Chondrocyte (in vitro differentiated cells): ENCODE measurements at regions not wholly inside any gene's neighbourhood (a gene's known extent, or its start where the extent isn't known, plus 50 kb on each side); places are given as distances from the start of the nearest gene placed in this dataset.

ENCODE experiments used
- DNase-seq: peaks from one replicate; pipeline ENCODE4 v3.0.0; 2021; ENCODE audit warnings: mixed read lengths, low spot score
- H3K27ac Mint-ChIP-seq: one replicate; pipeline ENCODE4 v1.8.0; 2021; ENCODE audit warnings: mild to moderate bottlenecking, moderate library complexity, mixed read lengths; ENCODE audit not compliant: unreplicated experiment
- H3K27me3 Mint-ChIP-seq: 2 replicates; pipeline ENCODE4 v1.8.0; 2021; ENCODE audit warnings: low read depth, mixed read lengths
- H3K36me3 Mint-ChIP-seq: 2 replicates; pipeline ENCODE4 v1.8.0; 2021; ENCODE audit warnings: low read depth, mixed read lengths
- H3K4me1 Mint-ChIP-seq: 2 replicates; pipeline ENCODE4 v1.8.0; 2021; ENCODE audit warnings: low read depth, mild to moderate bottlenecking, mixed read lengths
- H3K4me3 Mint-ChIP-seq: one replicate; pipeline ENCODE4 v1.8.0; 2021; ENCODE audit warnings: mild to moderate bottlenecking, moderate library complexity, mixed read lengths; ENCODE audit not compliant: unreplicated experiment
- H3K9me3 Mint-ChIP-seq: 2 replicates; pipeline ENCODE4 v1.8.0; 2021; ENCODE audit warnings: low read depth, mixed read lengths
- TF ChIP-seq, protein P1 (sequence below): fragments of 200-600 bp; sonication (generic); IDR thresholded peaks from 2 replicates; pipeline ENCODE4 v1.5.0; 2021; ENCODE audit warnings: antibody characterized with exemption, mild to moderate bottlenecking, moderate library complexity

DNA sequence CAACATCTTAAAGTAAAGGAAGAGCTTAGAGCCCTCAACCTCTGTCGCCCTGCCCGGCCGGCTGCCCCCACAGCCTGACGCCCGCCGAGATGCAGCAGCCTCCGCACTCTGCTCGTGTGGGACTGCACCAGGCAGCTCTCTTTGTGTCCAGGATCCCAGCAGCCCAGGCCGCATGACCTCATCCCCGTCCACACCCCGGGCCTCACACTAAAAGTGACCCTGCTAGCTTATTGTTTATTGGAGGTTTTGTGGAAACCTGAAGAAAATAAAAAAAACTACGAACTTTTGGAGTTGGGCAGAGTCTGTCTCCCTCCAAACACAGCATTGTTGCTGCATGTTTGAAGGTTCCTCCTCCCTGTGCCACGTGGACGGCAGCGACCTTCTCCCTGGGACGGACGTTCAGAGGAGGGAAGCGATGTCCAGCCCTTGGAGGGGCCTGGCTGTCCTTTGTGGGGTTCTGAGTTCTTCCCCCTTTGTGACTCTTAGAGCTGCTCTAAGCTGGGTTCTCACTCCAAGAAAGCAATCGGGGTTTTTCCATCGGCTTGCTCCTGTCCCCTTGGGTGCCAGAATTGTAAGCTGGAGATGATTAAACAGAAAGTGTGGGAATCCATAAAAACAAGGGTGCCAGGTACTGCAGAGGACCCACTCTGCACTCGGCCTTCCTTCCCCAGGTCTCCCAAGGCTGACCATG lies 103.5 kb upstream of the COL5A1 start:
- peak; percentile 59 for DNase-seq
- H3K27me3 Mint-ChIP-seq, result no peaks in the 10 kb centered on the region
- no peaks in the 10 kb centered on the region for H3K36me3 Mint-ChIP-seq
- TF ChIP-seq, protein P1, sequence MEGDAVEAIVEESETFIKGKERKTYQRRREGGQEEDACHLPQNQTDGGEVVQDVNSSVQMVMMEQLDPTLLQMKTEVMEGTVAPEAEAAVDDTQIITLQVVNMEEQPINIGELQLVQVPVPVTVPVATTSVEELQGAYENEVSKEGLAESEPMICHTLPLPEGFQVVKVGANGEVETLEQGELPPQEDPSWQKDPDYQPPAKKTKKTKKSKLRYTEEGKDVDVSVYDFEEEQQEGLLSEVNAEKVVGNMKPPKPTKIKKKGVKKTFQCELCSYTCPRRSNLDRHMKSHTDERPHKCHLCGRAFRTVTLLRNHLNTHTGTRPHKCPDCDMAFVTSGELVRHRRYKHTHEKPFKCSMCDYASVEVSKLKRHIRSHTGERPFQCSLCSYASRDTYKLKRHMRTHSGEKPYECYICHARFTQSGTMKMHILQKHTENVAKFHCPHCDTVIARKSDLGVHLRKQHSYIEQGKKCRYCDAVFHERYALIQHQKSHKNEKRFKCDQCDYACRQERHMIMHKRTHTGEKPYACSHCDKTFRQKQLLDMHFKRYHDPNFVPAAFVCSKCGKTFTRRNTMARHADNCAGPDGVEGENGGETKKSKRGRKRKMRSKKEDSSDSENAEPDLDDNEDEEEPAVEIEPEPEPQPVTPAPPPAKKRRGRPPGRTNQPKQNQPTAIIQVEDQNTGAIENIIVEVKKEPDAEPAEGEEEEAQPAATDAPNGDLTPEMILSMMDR, result no peak
- H3K4me3 Mint-ChIP-seq, result no peak overlapping the region
- no peak overlapping the region for H3K27ac Mint-ChIP-seq
- no peaks in the 10 kb centered on the region for H3K9me3 Mint-ChIP-seq
- H3K4me1 Mint-ChIP-seq, result peaks cover 35% of the 10 kb centered on the region

DNA sequence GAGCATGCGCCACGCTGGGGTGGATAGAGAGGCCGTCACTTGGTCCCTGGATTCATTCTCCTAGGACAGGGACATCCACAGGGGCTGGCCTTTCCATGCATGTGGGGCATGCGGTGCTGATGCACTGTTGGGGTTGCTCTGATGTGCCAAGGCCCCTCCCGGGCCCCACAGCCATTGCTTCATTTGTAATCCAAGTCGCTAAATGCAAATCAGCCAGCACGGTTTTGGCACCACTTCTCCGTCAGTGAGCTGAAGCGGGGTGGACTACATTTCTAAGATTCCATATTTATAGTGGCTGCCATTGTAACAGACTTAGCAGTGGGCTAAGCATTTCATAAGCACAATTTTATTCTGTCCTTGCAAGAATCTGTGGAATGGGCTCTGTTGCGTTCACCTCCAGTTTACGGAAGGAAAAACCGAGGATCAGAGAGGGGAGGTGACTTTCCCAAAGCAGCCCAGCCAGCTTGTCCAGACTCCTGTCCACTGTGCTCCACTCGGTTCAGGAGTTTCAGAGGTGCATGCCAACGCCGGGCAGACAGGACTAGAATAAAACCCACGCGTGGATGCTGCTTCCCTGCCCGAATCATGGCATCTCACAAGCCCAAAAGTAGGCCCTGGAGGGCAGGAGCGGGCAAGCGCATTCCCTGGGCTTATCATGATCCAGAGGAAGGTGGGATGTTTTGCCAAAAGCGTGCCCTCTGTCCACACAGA lies 102.6 kb upstream of the COL5A1 start:
- TF ChIP-seq, protein P1, result no peak
- Mint-ChIP-seq H3K27ac (no peak overlapping the region), H3K36me3 (no peaks in the 10 kb centered on the region), H3K9me3 (no peaks in the 10 kb centered on the region), H3K4me3 (no peak overlapping the region), H3K4me1 (peaks cover 40% of the 10 kb centered on the region), H3K27me3 (no peaks in the 10 kb centered on the region)
- DNase-seq, result peak; percentile 62

DNA sequence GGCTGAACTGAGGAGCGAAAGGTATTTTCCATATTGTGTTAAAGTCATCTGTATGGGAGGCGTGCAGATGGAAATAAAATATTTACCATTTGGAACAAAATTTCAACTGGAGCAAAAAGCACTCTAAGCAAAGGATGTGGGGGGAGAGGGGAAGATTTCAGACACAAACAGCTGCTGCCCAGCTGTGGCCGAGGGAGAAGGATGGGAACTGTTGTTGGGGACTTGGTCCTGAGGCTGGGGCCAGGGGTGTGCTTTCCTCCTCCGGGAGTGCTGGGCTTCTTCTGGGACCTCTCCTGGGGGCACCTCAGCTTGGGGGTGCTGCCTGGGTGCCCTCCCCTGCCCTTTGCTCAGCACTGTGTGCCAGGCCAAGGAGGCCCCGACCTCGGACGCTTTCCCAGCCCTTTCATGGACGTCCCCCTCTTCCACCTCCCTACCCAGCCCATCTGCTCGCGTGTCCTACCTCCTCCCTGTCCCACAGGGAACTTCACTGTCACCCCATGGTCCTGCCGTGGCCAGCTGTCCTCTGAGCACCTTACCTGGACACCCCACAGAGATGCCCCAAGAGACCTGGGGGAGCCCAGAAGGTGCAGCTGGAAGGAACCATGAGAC lies 101.9 kb upstream of the COL5A1 start:
- peaks cover 40% of the 10 kb centered on the region for H3K4me1 Mint-ChIP-seq
- no peak overlapping the region for H3K27ac Mint-ChIP-seq
- no peaks in the 10 kb centered on the region for H3K36me3 Mint-ChIP-seq
- no peak overlapping the region for H3K4me3 Mint-ChIP-seq
- no peak for DNase-seq
- H3K9me3 Mint-ChIP-seq, result no peaks in the 10 kb centered on the region
- TF ChIP-seq, protein P1, result no peak
- no peaks in the 10 kb centered on the region for H3K27me3 Mint-ChIP-seq

DNA sequence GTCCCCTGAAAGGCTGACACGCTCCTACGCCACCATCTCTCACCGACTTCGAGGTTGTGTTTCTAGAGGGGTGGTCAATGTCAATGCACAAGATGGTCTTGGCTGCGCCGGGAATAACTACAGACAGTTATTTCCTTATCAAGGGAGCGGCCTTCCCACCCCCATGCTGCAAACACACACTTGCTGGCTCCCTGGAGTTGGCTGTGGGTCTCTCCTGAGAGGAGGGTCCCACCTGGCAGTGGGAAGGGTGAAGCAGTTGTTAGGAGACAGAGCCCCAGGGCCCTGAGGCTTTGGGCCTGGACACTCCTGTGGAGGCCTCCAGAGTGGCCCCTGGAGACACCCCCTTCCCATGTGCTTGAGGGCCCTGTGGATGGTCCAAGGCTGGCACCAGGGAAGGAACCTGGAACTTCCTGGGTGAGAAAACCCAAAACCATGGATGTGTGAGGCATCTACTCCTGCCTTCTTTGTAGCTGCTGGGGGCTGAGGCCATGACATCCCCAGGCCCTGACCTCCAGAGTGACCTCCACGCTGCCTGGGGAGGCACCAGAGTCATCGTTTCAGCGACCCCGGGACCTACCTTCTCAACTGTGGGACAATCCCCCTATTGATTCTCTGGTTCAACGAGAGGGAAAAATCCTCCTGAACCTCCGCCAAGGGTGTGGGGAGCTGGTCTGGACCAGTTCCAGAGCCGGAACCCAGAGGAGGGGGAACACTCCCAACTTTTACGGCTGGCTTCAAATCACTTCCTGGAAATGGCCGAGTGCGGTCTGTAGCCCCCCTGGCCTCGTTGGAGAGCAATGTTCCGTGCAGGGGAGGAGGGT lies 101.1 kb upstream of the COL5A1 start:
- no peak overlapping the region for H3K4me3 Mint-ChIP-seq
- TF ChIP-seq, protein P1, result no peak

More for the DNA sequence above, 101.1 kb upstream of the COL5A1 start:
- H3K9me3 Mint-ChIP-seq, result no peaks in the 10 kb centered on the region
- no peak overlapping the region for H3K27ac Mint-ChIP-seq
- H3K36me3 Mint-ChIP-seq, result no peaks in the 10 kb centered on the region
- peaks cover 40% of the 10 kb centered on the region for H3K4me1 Mint-ChIP-seq
- peak; percentile 55 for DNase-seq
- H3K27me3 Mint-ChIP-seq, result no peaks in the 10 kb centered on the region
